ENCODE measurements at regions not wholly inside any gene's neighbourhood (a gene's known extent, or its start where the extent isn't known, plus 50 kb on each side); places are given as distances from the start of the nearest gene placed in this dataset.

DNA sequence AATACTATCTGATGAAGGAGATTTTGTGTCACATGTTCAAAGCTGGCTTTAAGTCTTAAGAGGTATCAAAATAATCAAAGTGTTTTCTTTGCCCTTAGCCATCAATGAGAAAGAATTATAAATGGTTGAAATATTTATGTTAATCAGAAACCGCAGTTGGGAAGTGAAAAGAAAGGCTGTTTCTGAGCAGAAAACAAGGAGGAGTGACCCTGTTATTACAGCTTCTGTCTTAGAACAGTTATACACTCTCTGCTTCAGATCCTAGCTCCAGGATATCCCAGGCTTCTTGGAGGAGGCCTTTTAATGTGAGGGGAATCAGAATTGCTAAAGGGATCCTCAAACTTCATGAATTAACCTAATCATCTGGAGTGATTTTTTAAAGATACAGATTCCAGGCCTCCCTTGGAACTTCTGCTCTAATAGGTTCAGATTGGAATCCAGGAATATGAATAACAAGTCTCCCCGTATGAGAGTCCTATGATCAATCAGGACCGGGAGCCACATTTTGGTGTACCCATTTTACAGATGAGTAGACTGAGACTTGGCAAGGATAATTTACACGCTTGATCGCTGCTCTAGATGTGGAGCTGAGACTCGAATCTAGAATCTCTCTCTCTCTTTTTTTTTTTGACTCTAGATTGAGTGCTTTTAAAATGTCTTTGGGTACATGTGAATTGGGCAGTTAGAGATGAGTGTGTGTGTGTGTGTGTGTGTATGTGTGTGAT lies 50.8 kb upstream of the JAG1 start:
- no peak for DNase-seq (ENCODE audit: low spot score)

DNA sequence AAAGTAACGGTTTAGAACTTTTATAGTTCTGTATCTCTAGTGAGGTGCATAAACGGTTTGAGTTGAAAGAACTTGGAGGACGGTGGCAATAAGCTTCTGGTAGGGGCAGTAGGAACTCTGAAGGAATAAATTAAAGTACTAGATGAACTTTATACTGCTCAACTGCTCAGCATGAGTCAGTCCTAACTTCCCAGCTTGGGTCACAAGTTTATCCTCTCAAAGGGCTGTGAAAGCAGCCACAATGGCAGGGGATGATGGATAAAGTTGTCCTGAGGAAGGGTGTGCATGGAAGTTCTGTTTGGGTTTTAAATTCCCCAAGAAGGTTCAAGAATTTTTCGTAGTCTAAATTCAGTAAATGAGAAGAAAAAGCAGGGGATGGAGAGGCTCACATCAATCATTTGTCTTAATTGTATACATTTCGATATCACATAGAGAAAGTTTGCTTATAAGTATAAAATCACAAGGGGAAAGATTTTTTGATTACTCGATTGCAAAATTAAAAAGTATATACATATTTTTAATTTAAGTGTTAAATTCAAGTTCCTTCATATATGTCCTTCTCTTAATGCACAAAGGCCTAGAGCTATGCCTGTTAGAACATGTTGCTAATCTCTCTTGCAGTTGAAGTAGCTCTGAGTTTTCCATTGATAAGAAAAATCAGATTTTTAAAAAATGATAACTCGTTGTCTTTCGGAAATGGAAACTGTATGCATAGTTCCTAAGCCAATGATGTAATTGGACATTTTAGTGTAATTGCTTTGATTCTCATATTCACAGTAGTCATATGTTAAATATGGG lies 55.3 kb upstream of the JAG1 start:
- DNase-seq (ENCODE audit: low spot score) = no peak

DNA sequence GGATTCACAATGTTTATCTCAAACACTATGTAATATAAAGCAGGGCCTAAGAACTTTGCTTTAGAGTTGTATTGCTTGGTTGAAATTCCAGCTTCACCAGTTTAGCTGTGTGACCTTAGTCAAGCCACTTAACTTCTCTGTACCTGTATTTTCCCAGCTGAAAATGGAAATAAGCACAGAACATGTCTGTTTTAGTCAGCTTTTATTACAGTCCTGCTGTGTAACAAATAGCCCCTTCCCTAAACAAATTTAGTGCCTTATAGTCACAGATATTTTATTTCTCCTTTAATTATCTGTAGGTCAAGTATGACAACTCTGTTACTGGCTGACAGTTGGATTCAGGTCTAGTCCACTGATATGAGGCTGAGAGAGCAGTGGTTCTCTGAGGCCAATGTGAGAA lies 56.0 kb upstream of the JAG1 start:
- DNase-seq (ENCODE audit: low spot score) = no peak

DNA sequence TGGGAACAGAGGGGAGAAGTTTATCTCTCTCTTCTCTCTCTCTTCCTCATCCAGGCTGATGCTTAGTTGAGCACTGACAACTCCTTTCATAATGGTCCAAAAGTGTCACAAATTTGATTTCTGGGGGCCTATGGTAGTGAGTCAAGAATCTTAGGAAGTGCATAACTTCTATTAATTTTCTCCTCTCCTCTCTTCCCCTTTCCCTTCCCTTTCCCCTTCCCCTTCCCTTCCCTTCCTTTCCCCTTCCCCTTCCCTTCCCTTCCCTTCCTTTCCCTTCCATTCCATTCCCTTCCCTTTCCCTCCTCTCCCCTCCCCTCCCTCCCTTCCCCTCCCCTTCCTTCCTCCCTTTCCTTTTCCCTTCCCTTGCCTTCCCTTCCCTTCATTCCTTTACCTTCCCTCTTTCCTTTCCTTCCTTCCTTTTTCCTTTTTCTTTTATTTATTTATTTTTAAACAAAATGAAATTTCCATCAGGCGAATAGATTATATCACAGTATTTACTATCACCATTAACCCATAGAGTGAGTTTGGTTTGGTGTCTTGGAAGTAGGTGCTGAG lies 56.9 kb upstream of the JAG1 start:
- no peak for DNase-seq (ENCODE audit: low spot score)

DNA sequence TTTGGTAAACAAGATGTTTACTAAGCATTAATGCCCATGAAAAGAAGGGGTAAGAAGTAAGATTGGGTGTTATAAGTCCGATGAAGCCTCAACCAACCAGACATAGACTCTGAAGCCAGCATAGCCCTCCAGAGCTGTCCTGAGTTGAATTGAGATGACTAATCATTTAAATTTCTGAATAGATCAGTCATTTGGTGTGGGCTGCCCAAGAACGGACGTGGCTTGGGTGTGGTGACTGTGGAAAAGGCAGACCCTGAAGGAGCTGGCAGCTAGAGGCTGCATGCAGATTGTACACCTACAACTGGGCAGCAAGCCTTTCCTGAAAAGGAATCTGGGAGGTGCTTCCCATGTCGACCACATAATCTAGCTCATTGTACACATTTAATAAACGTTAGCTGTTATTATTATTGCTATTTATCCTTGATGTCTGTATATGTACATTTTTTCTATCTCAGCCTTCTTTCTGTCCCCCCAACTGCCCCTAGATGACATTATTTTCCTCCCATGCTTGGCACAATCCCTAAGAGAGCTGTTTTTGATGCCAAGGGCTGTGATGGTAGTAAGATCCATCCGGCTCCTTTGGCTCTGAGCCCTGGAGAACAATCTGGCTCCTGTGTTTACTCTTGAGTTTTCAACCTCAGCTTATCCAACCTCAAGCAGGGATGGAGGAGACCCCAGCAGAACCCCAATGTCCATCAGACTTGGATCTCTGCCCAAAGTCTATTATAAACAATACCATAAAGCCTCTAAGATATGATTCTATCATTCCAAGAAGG lies 57.6 kb upstream of the JAG1 start:
- no peak for DNase-seq (ENCODE audit: low spot score)

DNA sequence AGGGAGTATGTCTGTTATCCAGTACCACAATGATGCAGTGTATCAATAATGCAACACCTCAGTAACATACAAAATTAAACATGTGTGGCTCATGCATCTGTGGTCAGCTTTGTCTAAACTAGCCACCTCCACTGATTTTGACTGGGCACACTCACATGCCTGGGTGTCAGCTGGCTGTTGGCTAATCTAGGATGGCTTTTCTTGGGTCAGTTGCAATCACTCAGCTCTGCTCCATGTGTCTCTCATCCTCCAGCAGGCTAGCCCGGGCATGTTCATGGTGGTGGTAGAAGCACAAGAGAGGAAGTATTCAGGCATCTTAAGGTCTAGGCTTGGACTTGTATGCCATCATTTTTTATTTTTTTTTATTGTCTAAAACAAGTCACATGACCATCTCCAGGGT lies 59.3 kb upstream of the JAG1 start:
- DNase-seq (ENCODE audit: low spot score) = no peak

DNA sequence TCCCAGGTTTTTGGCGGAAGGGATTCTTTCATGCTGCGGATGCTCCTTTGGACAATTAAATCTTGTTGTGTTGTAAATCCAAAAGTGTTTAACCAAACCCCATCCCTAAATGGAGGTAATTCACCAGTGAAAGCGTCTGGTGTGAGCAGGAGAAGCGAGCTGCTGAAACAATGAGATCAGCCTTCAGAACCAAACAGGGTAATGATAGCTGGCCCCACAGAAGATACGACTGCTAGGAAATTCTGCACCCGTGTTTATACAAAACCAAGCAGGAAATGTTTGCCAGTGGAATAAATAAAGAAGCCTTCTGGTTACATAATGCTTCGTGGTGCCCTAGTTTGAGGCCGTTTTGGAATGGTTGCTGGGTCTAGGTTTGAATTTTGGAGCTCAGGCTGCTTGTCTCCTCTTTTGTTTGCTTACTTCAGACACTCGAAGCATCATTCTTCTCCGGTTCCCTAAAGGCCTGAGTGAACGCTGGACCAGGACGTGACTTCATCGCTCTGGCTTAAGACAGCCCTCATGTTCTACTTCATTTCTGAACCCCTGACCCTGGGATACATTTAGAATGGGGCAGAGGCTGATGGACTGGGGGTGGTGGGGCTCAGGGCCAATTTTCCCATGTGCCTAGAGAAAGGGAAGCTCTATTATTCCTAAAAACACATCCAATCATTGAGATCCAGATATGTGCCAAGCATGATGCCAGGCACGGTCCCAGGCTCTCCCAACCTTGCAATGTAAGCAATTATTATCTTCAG lies 61.6 kb upstream of the JAG1 start:
- no peak for DNase-seq (ENCODE audit: low spot score)

DNA sequence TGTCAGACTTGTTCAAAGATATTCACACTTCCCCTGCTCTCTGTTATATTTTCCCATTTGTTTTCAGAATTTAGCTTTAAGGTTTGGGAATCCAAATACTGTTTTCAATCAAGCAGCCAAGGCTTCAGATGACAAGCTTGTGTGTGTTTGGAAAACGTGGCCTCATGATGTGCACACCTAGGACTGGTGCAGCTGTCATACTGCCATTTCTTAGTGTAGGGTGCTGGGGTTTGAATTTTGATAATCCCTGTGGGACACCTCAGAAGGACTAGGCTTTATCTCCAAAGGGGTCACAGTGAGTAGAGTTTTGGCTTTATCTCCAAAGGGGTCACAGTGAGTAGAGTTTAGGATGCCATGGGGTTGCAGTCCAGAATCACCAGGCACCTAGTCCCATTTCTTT lies 65.3 kb upstream of the JAG1 start:
- DNase-seq (ENCODE audit: low spot score) = no peak

DNA sequence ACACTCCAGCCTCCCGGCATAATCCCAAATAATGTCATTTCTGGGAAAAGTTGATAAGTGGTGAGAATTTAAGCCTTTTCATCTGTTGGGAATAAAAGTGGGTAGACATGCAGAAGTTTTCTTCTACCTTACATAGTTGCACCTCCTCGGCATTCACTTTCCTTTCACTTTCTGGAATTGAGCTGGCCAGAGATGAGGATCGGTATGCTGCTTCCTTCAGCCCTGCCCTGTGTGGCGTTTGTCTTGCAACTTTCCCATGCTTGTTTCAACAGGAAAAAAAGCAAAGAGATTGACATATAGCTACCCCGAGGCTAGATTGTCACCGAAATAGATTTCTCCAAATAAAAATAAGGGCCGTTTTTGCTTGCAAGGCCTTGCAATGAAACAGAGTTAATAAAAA lies 65.8 kb upstream of the JAG1 start:
- DNase-seq (ENCODE audit: low spot score) = no peak

DNA sequence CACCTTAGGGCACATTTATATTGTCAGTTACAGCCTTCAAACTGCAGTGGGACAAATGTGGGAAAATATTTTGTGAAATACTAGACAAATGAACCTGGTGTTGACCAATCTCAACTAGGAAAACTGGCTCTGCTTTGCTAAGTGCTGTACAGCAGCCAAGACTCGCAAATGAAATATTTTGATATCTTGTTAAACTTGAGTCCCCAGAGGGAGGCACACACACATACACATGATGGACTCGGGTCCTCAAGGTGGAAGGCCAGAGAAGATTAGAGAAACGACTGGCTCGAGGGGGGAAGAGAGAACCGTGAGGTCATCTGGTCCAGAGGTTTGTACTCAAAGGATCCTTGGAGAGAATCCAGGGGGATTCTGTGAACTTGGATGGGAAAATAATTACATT lies 67.3 kb upstream of the JAG1 start:
- DNase-seq (ENCODE audit: low spot score) = no peak

DNA sequence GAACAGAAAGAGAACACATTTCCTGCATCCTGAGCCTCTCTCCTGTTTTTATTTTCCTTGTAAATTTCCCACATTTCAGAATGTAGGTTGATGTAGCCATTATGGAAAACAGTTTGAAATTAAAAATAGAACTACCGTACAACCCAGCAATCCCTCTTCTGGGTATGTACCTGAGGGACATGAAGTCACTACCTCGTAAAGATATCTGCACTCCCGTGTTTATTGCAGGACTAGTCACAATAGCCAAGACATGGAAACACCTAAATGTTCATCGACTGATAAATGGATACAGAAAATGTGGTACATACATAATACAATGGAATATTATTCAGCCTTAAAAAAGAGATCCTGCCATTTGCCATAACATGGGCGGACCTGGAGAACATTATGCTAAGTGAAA lies 72.0 kb upstream of the JAG1 start:
- no peak for DNase-seq (ENCODE audit: low spot score)

DNA sequence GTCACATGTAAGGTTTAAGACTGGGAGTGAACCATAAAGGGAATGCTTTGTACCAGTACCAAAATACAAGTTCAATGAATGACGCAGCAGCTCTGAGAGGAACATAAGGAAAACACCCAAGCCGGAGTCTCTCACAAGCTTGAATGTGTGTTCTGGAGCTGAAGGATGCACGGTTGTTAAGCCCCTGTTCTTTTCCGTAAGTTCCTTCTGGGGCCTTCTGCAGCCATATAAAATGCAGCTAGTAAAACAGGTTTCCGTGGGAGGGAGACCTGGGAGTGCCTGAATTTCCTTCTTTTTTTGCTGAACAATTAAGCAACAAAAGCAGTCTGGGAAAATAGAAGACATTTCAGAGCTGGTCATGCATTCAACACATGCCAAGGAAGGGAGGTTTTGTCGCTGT lies 73.2 kb upstream of the JAG1 start:
- DNase-seq (ENCODE audit: low spot score) = no peak

DNA sequence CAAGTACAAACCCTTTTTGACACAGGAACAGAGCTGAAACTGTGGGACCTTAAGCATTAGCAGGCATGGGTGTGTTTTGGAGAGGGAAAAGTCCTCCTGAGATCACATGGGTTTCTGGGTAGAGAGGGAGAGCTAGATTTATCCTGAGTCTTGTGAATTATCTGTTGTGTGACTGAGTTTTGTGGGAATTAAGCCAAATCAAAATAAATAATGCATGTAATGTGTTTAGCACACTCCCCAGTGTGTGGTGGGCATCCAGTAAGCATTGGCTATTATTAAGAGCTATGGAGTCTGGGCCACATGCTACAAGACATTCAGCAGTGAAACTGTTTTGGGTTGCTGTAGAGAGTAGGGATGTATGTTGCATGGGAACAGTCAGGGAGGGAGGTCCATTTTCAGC lies 75.3 kb upstream of the JAG1 start:
- no peak for DNase-seq (ENCODE audit: low spot score)

DNA sequence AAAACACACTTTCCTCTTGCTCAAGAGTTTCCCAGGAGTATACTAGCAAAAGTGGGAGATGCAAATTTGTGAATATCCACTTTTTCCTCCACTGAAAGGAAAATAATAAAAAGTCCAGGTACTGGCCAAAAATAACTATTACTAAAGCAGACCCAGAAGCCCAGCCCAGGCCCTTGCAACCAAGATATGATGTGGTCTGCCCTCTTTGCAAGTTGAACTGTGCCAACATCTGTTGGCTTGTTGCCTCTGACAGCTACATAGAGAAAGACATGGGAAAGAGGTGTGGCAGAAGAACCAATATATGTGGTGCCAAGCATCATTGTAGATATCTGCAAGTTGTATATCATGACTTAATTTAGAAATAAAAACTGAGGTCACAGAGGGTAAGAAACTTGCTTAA lies 78.4 kb upstream of the JAG1 start:
- no peak for DNase-seq (ENCODE audit: low spot score)

DNA sequence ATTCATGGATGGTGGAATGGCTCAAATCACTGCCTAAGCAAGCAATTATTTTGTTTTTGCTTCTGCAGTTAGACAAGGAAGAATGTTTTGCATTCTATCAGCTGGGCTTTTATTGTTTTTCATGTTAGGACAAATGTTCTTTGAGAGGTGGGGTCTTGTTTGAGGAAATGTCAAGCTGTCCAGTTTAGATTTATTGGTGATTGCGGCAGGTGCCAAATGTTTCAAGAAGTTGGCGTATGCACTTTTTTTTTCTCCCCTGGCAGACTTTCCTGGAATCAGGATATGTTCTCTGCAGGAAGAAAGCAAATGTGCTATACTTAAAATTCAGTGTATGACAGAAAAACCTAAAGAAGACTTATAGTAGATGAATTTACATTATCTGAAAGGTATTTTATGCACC lies 81.0 kb upstream of the JAG1 start:
- no peak for DNase-seq (ENCODE audit: low spot score)

DNA sequence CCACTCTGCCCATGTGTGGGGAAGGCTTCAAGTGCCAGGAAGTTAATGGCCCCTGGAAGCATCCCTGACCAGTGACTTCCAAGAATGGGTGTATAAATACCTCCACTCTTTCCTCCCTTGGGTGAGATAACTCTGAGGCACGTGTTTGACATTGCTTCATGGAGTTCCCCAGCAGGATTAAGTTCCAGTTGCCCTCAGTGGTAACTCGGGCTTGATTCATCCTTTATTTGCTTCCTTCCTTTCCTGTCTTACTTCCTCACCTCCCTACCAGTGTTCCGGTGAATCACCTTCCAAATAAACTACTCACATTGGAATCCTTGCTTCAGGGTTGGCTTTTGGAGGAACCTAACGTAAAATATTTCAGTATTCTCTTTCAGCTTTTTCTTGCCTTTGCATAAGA lies 84.6 kb upstream of the JAG1 start:
- DNase-seq (ENCODE audit: low spot score) = no peak

DNA sequence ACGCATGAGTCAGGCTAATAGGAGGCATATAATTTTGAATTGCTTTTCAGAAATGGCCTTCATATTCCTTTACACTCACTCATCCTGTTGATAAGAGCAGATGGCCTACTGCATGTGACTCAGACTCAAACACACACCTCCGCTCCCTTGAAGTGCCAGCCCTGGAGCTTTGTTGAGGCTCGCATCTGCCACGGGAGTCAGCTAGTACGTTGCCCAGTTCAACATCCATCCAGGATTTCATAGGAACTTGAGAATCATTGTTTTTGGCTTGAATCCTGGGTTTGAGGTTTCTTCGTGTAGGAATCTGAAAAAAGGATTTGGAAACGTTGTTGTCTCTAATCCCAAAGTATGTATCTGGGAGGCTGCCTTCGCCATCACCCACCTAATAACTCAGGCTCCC lies 87.4 kb upstream of the JAG1 start:
- no peak for DNase-seq (ENCODE audit: low spot score)

DNA sequence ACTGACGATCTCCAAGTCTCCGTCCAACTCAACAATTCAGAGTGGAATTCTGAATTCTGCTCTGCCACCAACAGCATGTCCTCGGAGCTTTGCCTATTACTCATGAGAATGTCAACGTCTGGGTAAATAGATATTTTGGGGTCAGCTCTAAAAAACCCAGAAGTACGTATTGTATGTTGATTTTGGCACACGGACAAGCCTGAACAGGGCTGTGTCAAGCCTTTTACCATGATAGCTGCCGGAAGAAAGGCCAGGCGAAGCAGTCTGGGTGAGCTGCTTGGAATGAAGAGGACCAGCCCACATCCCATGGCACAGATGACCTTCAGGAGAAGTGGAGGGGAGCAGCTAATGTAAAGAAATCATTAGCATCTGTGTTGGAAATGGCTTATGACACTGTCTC lies 88.0 kb upstream of the JAG1 start:
- no peak for DNase-seq (ENCODE audit: low spot score)

DNA sequence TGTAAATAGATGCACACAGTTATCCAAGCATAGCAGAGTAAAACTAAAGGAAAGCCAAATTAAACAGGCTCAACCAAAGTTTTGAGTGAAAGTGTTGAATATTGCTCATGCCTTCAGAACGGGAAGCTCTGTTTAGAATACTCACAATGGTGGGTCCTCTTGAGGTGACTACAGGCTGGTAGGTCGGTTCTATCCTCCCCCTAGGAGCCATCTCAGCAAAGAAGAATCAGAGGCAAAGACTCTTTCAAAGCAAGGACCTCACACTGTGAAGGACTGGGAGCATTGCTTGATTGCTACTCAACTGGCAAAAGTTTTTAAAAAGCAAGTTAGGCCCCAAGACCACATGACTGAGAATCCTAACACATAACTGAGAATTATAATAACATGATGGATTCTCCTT lies 88.4 kb upstream of the JAG1 start:
- no peak for DNase-seq (ENCODE audit: low spot score)

DNA sequence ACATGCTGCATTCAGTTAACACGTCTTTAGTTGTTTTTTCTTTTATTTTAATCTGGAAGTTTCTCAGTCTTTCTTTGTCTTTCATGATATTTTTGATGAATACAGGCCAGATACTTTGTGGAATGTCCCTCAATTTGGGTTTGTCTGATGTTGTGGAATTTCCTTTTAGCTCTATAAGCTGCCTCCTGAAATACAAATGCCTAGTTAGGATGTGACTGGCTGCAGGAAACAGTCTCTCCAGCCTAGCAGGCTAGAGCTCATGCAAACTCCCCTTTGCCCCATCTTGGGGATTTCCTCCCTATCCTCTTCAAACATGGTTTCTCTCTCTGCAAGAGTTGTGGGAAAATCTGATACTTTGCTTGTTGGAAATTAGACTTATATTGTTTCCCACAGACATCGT lies 89.3 kb upstream of the JAG1 start:
- DNase-seq (ENCODE audit: low spot score) = no peak

DNA sequence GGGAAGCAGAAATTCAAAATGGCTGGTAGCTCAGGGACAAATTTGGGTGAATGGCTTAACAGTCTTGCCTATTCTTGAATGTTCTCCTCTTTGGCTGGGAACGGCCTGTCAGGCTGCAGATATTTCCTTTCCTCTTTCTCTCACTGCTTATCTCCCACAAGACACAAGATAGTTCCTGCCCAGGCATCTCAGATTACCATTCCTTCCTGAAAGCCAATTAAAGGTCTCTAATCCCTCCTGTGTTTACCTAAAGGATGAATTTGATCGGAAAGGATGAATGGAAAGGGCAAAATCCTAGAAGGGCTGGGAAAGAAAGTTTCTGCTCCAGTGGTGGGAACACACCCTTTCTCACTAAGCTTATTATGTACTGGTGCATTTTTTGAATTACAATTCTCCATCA lies 95.9 kb upstream of the JAG1 start:
- DNase-seq (ENCODE audit: low spot score) = no peak

DNA sequence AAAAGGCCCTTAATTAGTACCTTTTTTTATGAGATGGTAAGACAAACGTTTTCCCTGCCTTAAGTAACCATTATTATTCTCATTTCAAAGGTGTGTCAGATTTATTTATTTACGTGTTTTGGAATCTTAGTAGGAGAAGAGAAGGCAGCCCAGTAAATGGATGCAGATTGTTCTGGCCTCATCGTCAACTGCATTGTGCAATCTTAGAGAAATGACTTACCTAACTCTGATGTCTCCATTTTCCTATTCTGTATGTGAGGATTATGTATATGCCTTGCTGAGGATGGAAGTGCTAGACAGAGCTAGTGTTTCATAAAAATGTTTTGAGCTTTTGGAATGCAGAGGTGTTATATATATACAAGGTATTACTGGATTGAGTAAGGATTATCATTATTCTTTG lies 97.0 kb upstream of the JAG1 start:
- DNase-seq (ENCODE audit: low spot score) = no peak

Data from putamen (tissue), 1 donor.